ENCODE measurements at regions not wholly inside any gene's neighbourhood (a gene's known extent, or its start where the extent isn't known, plus 50 kb on each side); places are given as distances from the start of the nearest gene placed in this dataset.

- TF ChIP-seq CTCF (IDR thresholded peaks at IDR 0.05): no peak
- TF ChIP-seq POLR2A (IDR thresholded peaks at IDR 0.05): no peak
These were observed 146.3 kb upstream of the ADAMTS3 start for GRCh38 chr4:72715299-72715698.
